ENCODE measurements at regions not wholly inside any gene's neighbourhood (a gene's known extent, or its start where the extent isn't known, plus 50 kb on each side); places are given as distances from the start of the nearest gene placed in this dataset.

- Histone ChIP-seq H3K36me3 (ENCODE audit: low read depth) (no peaks in the 10 kb centered on the region), H3K4me1 (ENCODE audit: insufficient read depth, poor library complexity, severe bottlenecking) (no peaks in the 10 kb centered on the region), H3K4me3 (ENCODE audit: severe bottlenecking) (no peak overlapping the region), H3K9me3 (ENCODE audit: severe bottlenecking) (no peaks in the 10 kb centered on the region), H3K27me3 (ENCODE audit: insufficient read depth, poor library complexity, severe bottlenecking) (no peaks in the 10 kb centered on the region), H3K27ac (ENCODE audit: poor library complexity, severe bottlenecking) (no peak overlapping the region)
- no peak for TF ChIP-seq CTCF (IDR thresholded peaks at IDR 0.05; ENCODE audit: poor library complexity, severe bottlenecking)
- ATAC-seq (ENCODE audit: low read depth) (no peak), DNase-seq (ENCODE audit: low spot score) (no peak)
Observed at GRCh38 chr13:105432438-105432837, 1103.0 kb downstream of the EFNB2 start.

GRCh38 chr13:105428811-105429210 lies 1106.7 kb downstream of the EFNB2 start:
- Histone ChIP-seq H3K9me3 (ENCODE audit: severe bottlenecking) (no peaks in the 10 kb centered on the region), H3K27me3 (ENCODE audit: insufficient read depth, poor library complexity, severe bottlenecking) (no peaks in the 10 kb centered on the region), H3K27ac (ENCODE audit: poor library complexity, severe bottlenecking) (peak overlapping the region; percentile 7), H3K4me1 (ENCODE audit: insufficient read depth, poor library complexity, severe bottlenecking) (no peaks in the 10 kb centered on the region), H3K36me3 (ENCODE audit: low read depth) (no peaks in the 10 kb centered on the region), H3K4me3 (ENCODE audit: severe bottlenecking) (no peak overlapping the region)
- ATAC-seq (ENCODE audit: low read depth) (no peak), DNase-seq (ENCODE audit: low spot score) (no peak)
- TF ChIP-seq CTCF (IDR thresholded peaks at IDR 0.05; ENCODE audit: poor library complexity, severe bottlenecking) = no peak

GRCh38 chr13:105426441-105426840 lies 1109.0 kb downstream of the EFNB2 start:
- Histone ChIP-seq H3K4me1 (ENCODE audit: insufficient read depth, poor library complexity, severe bottlenecking) (no peaks in the 10 kb centered on the region), H3K27ac (ENCODE audit: poor library complexity, severe bottlenecking) (no peak overlapping the region), H3K36me3 (ENCODE audit: low read depth) (no peaks in the 10 kb centered on the region), H3K9me3 (ENCODE audit: severe bottlenecking) (no peaks in the 10 kb centered on the region), H3K27me3 (ENCODE audit: insufficient read depth, poor library complexity, severe bottlenecking) (no peaks in the 10 kb centered on the region), H3K4me3 (ENCODE audit: severe bottlenecking) (no peak overlapping the region)
- ATAC-seq (ENCODE audit: low read depth) (no peak), DNase-seq (ENCODE audit: low spot score) (no peak)
- no peak for TF ChIP-seq CTCF (IDR thresholded peaks at IDR 0.05; ENCODE audit: poor library complexity, severe bottlenecking)

GRCh38 chr13:105414639-105415038 lies 1120.8 kb downstream of the EFNB2 start:
- TF ChIP-seq CTCF (IDR thresholded peaks at IDR 0.05; ENCODE audit: poor library complexity, severe bottlenecking) = no peak
- Histone ChIP-seq H3K4me1 (ENCODE audit: insufficient read depth, poor library complexity, severe bottlenecking) (no peaks in the 10 kb centered on the region), H3K9me3 (ENCODE audit: severe bottlenecking) (no peaks in the 10 kb centered on the region), H3K36me3 (ENCODE audit: low read depth) (no peaks in the 10 kb centered on the region), H3K4me3 (ENCODE audit: severe bottlenecking) (no peak overlapping the region), H3K27ac (ENCODE audit: poor library complexity, severe bottlenecking) (no peak overlapping the region), H3K27me3 (ENCODE audit: insufficient read depth, poor library complexity, severe bottlenecking) (no peaks in the 10 kb centered on the region)
- ATAC-seq (ENCODE audit: low read depth) = no peak
- no peak for DNase-seq (ENCODE audit: low spot score)

GRCh38 chr13:105412171-105412570 lies 1123.3 kb downstream of the EFNB2 start:
- H3K4me1 ChIP-seq (ENCODE audit: insufficient read depth, poor library complexity, severe bottlenecking) = no peaks in the 10 kb centered on the region
- DNase-seq (ENCODE audit: low spot score) (no peak), ATAC-seq (ENCODE audit: low read depth) (no peak)
- H3K4me3 ChIP-seq (ENCODE audit: severe bottlenecking) = no peak overlapping the region
- no peaks in the 10 kb centered on the region for H3K27me3 ChIP-seq (ENCODE audit: insufficient read depth, poor library complexity, severe bottlenecking)
- no peaks in the 10 kb centered on the region for H3K9me3 ChIP-seq (ENCODE audit: severe bottlenecking)
- no peak for TF ChIP-seq CTCF (IDR thresholded peaks at IDR 0.05; ENCODE audit: poor library complexity, severe bottlenecking)
- H3K36me3 ChIP-seq (ENCODE audit: low read depth) = no peaks in the 10 kb centered on the region
- H3K27ac ChIP-seq (ENCODE audit: poor library complexity, severe bottlenecking) = no peak overlapping the region

All from RWPE2 (cell line).